Stimulated activated CD8-positive, alpha-beta memory T cell treated with anti-CD3 and anti-CD28 coated beads, Interleukin-4, amount 100 ng/mL, for 24 hours (primary cell): ENCODE measurements at regions not wholly inside any gene's neighbourhood (a gene's known extent, or its start where the extent isn't known, plus 50 kb on each side); places are given as distances from the start of the nearest gene placed in this dataset.
"Not testable (repeated sequence)": the region's sequence is repeated elsewhere in the genome, so short reads cannot be mapped to it uniquely, and the experiment has no call there.

Source experiments
- DNase-seq: peaks from one replicate; pipeline ENCODE4 v3.0.0-alpha.2; 2020; ENCODE audit warnings: low read depth

- no peak for DNase-seq
These were observed 225.9 kb upstream of the PITX2 start for GRCh38 chr4:110848787-110849186.

GRCh38 chr4:110849461-110849860 lies 226.6 kb upstream of the PITX2 start:
- no peak for DNase-seq

- no peak for DNase-seq
These were observed 227.9 kb upstream of the PITX2 start for GRCh38 chr4:110850461-110851442.

DNA sequence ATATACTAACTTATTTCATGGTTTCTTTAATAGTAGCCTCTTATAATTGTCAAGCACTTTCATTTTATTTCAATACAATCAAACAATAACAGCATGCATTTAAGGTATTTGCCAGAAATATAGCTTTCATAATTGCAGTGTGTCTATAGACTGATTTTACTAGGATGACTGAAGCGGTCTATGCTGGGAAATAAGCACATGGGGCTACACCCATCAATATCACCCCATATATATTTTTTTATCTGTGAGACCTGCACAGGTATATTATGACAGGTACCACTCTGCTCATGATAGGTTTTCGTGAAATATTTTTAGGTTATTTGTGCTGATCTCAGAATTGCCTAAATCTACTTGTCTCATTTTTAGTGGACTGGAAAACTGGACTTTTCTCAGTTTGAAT lies 229.1 kb upstream of the PITX2 start:
- DNase-seq, result no peak

- no peak for DNase-seq
These were observed 229.9 kb upstream of the PITX2 start for GRCh38 chr4:110852793-110853192.

DNA sequence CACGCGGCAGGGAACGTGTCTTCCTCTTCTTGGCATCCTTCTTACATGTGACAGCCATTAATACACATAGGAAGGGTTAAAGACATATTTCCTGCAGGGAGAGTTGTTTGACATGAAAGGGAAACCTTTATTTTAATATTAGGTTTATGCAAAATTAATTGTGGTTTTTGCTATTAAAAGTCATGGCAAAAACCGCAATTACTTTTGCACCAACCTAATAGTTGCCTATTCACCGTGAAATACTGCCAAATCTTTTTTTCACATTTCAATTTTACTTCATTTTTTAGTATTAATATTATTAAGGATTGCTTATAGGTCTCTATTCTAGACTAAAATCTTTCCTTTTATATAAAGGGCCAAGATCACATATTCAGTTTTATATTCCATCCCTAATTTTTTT lies 230.4 kb upstream of the PITX2 start:
- no peak for DNase-seq

GRCh38 chr4:110854021-110854678 lies 231.3 kb upstream of the PITX2 start:
- DNase-seq, result no peak

GRCh38 chr4:110860125-110860524 lies 237.2 kb upstream of the PITX2 start:
- no peak for DNase-seq

DNA sequence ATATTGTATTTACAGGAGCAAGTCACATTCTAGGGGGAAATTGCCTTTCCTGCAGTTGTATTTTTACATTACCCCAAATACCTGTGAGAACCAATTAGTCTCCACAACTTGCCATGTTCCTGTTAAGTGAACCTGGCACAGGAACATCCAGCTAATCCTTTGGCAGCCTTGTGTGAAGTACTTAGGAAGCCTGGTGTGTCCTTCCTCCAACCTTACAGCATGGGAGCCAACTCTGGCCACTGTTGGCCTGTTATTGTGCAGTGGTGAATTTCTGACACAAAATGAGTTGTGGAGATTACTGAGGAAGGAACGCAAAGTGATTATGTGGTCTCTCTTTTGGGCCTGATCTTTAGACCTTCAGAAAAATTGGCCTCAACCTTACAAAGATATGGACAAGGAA lies 238.0 kb upstream of the PITX2 start:
- no peak for DNase-seq

GRCh38 chr4:110865611-110866259 lies 242.9 kb upstream of the PITX2 start:
- no peak for DNase-seq

DNA sequence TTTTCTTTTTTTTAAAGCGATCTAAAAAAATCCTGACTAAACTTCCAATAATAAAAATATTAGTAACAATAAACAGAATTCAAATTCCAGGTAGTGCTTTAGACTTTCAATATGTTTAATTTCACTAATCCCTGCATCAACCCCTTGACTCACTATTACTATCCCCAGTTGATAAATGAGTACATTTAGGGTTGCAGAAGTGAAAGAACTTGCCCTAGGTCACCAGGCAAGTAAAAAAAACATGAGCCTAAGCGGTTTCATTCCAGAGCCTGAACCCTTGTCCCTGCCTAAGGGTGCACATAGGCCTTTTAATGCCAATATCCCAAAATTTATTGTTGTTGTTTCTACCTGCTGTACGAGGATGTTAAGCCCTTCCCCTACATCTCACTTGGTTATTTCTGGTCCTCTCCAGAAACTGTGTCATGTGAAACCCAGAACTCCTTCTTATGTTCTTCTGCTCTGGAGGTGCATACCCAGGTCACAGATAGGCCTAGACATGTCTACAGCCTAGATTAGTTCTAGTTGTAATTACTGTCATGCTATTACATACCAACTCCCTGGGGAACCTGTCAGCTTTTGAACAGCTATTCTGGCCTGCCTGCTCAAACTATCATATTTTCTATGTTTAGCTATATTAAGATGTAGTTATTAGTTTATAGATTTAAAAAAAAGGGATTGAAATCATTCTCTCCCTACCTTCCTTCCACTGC lies 244.5 kb upstream of the PITX2 start:
- DNase-seq, result no peak

DNA sequence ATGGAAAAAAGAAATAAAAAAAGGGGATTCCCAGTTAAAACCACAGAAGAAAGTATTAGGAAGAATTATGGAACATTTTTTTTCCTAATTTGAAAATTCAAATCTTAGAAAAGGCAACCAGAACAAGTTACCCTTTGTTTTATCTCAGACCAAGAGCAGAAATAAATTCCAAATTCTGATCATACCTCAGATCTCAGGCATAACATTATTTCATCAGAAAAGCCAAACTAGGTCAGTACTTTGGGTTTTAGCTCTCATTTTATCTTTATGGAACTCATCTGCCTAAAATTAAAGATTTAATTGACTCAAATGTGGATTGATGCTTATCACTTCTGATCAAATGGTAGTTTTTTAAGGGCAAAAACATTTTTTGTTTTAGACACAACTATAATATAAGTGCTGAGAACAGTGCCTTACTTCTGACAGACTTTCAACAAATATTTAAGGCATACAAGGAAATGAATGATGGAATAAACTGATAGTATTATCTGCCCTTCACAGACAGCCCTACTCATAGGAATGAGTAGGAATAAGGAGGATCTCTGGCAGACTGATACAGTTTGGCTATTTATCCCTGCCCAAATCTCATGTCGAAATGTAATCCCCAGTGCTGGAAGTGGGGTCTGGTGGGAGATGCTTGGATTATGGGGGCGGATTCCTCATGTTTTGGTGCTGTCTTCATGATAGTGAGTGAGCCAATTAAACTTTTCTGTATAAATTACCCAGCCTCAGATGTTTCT lies 245.3 kb upstream of the PITX2 start:
- DNase-seq, result no peak

DNA sequence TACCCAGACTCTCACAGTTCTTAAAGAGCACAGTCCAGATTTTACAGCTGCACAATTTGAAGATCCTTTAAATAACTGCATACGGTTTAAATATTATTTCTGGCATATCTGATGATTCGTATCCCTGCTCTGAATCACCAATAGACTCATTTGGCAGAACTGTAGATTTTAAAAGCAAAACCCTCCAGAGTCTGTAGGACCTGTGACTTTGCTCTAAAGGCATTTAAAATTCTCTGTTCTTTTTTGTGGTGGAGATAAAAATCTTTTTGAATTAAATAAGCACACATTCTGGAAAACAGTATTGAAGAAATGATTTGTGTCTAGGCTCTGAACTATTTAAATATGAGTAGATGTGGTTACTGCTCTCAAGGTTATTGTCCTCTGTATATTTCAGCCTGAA lies 246.2 kb upstream of the PITX2 start:
- no peak for DNase-seq

DNA sequence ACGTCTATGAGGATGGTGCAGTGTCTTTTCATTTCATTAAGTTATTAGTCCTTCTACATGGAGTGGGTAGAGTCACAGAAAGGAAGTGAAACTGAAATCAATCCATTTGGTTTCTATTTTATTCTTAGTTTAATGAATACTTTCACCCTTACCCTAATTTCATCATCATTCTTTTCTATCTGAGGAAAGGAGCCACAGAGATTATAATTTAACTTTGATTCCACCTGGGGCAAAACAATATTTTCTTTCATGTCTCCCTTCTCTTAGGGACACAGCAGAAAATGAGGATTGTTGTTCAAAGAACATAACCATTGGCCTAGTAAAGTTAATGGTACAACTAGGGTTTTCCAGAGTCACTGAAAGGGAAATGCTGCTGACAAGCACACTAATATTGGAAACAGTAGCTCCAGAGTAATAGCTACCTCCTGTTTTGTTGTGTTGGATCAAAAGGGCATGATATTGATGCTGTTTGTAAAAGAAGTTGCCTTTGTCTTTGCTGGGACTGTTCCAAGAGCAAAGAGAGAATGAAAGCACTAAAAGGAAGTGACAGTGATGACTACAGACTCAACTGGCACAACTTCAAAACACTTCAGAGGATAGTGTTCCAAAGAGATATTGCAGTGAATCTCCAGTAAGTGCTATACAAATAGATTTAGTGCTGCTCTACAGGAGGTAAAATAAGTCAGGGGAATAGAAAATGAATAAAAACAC lies 247.1 kb upstream of the PITX2 start:
- DNase-seq, result no peak

GRCh38 chr4:110876214-110876613 lies 253.3 kb upstream of the PITX2 start:
- DNase-seq, result not testable (repeated sequence)

DNA sequence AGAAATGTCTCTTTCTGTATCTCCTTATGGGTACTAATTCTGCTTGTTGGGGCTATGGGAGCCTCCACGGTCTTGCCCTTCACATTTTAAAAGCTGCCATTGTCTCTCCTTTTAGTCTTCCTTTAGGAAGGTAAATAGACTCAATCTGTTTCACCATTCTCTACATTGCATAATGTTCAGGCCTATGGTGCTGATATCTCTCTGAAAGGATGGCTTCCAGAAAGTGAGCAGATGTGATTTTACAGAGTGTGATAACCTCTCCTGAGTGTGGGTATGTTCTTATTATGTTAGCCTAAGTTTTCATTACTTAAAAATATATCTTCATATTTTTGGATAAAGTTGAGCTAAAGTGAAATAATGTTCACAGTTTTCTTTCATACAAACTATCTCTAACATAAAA lies 254.0 kb upstream of the PITX2 start:
- DNase-seq, result no peak

DNA sequence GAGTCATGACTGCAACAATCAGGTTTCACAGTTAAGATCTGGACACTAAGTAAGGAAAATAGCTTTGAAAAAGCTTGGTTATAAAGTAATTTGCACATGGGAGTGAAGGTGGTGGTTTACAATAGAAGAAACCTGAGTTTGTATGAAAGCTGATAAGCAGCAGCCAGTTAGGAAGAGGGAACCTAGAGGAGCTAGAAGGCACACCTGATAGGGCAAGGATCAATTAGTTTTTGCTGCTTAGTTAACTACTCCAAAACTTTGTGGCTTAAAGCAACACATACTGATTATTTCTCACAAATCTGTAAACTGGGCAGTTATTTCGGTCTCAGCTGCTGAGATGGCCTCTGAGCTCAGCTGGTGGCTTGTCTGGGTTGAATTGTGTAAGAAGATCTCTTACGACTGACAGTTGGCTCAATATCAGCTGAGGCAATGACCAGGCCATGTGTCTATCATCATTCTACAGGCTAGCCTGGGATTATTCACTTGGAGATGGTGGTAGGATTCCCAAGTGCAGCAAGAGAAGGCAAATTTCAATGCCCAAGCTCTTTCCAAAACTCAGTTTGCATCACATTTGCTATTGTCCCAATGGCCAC lies 255.0 kb upstream of the PITX2 start:
- no peak for DNase-seq

DNA sequence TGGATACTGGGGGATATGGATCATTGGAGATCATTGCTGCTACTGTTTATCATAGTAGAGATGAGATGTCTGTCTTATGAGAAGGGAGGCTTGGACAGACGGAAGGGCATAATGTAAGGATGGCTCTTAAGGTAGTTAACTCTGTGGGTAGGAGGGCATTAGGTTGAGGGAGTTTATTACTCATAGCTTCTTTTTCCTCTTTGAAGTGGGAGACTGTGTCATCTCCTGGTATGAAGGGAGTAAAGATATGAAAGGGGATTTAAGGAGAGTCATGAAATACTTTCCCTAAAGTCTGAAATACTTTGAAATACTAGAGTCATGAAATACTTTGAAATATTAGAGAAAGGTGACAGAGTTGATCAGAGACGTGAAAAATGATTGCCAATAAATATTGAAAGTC lies 255.5 kb upstream of the PITX2 start:
- no peak for DNase-seq

DNA sequence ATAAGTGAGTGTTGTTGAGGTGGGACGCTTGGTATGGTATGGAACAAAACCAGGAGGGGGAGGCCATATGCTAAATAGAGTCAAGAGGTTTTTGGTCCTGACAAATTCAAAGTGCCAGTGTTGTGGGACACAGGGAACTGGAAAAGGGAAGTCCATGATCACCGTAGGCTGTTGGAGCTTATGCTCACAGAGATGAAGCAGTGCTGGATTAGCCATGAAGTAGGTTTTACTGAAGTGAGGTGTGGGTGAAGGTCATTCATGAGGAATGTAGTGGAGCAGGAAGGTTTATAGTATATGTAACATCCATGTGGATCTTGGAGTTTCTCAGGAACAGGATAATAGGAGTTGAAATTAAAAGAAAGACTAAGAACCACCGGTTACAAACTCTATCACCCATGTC lies 256.1 kb upstream of the PITX2 start:
- DNase-seq, result no peak

GRCh38 chr4:110886270-110886669 lies 263.4 kb upstream of the PITX2 start:
- DNase-seq, result no peak

DNA sequence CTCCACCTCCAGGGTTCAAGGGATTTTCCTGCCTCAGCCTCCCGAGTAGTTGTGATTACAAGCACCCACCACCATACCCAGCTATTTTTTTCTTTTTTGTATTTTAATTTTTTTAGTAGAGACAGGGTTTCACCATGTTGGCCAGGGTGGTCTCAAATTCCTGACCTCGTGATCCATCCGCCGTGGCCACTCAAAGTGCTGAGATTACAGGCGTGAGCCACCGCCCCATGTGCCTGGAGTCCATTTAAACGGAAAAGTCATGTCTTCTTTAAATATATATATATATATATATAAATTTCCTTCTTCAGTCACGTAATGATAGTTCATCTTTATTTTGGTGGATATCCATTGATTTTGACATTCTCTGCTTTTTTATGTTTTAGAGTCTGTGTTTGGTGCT lies 264.0 kb upstream of the PITX2 start:
- DNase-seq, result no peak
